HEK293T (cell line): ENCODE measurements at regions not wholly inside any gene's neighbourhood (a gene's known extent, or its start where the extent isn't known, plus 50 kb on each side); places are given as distances from the start of the nearest gene placed in this dataset.

ENCODE experiments used
- ARNT ChIP-seq: fragments of 450-650 bp; IDR thresholded peaks from 2 replicates; pipeline ENCODE4 v1.6.1; 2017; ENCODE audit warnings: mild to moderate bottlenecking
- BHLHE40 ChIP-seq: fragments of 450-650 bp; IDR thresholded peaks from 2 replicates; pipeline ENCODE4 v1.6.1; 2016; ENCODE audit warnings: mild to moderate bottlenecking, moderate library complexity, borderline replicate concordance
- ELF4 ChIP-seq: fragments of 450-650 bp; IDR thresholded peaks from 2 replicates; pipeline ENCODE4 v1.6.1; 2017; ENCODE audit warnings: antibody characterized with exemption
- FOXA1 ChIP-seq: fragments of 450-650 bp; IDR thresholded peaks from 2 replicates; pipeline ENCODE4 v1.6.1; 2016; ENCODE audit warnings: mild to moderate bottlenecking
- FOXM1 ChIP-seq: fragments of 450-650 bp; IDR thresholded peaks from 2 replicates; pipeline ENCODE4 v1.6.1; 2017; ENCODE audit warnings: mild to moderate bottlenecking, borderline replicate concordance
- HDGF ChIP-seq: fragments of 450-650 bp; IDR thresholded peaks from 2 replicates; pipeline ENCODE4 v1.6.1; 2017; ENCODE audit warnings: antibody characterized with exemption, borderline replicate concordance
- L3MBTL2 ChIP-seq: fragments of 450-650 bp; conservative IDR thresholded peaks from 2 replicates; pipeline ENCODE4 v1.6.1; 2016; ENCODE audit warnings: mild to moderate bottlenecking
- NFRKB ChIP-seq: fragments of 450-650 bp; IDR thresholded peaks from 2 replicates; pipeline ENCODE4 v1.6.1; 2016; ENCODE audit warnings: mild to moderate bottlenecking, moderate library complexity
- SP1 ChIP-seq: fragments of 450-650 bp; IDR thresholded peaks from 2 replicates; pipeline ENCODE4 v1.6.1; 2017
- SUZ12 ChIP-seq: fragments of 450-650 bp; IDR thresholded peaks from 2 replicates; pipeline ENCODE4 v1.6.1; 2016; ENCODE audit warnings: mild to moderate bottlenecking
- TARDBP ChIP-seq: fragments of 450-650 bp; IDR thresholded peaks from 2 replicates; pipeline ENCODE4 v1.6.1; 2016
- ZNF384 ChIP-seq: fragments of 450-650 bp; IDR thresholded peaks from 2 replicates; pipeline ENCODE4 v1.6.1; 2016

- TF ChIP-seq TARDBP, result no peak
- TF ChIP-seq FOXM1, result no peak
- no peak for TF ChIP-seq BHLHE40
- no peak for TF ChIP-seq ELF4
- no peak for TF ChIP-seq FOXA1
- no peak for TF ChIP-seq ZNF384
- no peak for TF ChIP-seq NFRKB
- TF ChIP-seq HDGF, result no peak
- TF ChIP-seq ARNT, result no peak
- no peak for TF ChIP-seq SUZ12
- no peak for TF ChIP-seq SP1
- TF ChIP-seq L3MBTL2, result no peak
Measured at GRCh38 chr20:52667358-52667757, 304.8 kb upstream of the TSHZ2 start.
